Testis (tissue), 2 donors: ENCODE measurements at regions not wholly inside any gene's neighbourhood (a gene's known extent, or its start where the extent isn't known, plus 50 kb on each side); places are given as distances from the start of the nearest gene placed in this dataset.

Experiments used
- DNase-seq: peaks from one replicate; pipeline ENCODE4 v3.0.0-alpha.2; 2019
- H3K27ac ChIP-seq, 2 donors: fragments of 200-600 bp; sonication (generic); one replicate each; pipeline ENCODE4 v1.5.1; 2019
- H3K27me3 ChIP-seq: fragments of 200-600 bp; sonication (generic); one replicate; pipeline ENCODE4 v1.5.1; 2019
- H3K36me3 ChIP-seq: fragments of 200-600 bp; sonication (generic); one replicate; pipeline ENCODE4 v1.5.1; 2017; ENCODE audit warnings: low read depth; ENCODE audit errors: missing control alignments
- H3K4me1 ChIP-seq: fragments of 200-600 bp; sonication (generic); one replicate; pipeline ENCODE4 v1.5.1; 2019
- H3K4me3 ChIP-seq, 2 donors: fragments of 200-600 bp; sonication (generic); one replicate each; pipeline ENCODE4 v1.5.1; 2017 to 2019
- H3K9me3 ChIP-seq: fragments of 200-600 bp; sonication (generic); one replicate; pipeline ENCODE4 v1.5.1; 2017
- POLR2A ChIP-seq: fragments of 450-650 bp; IDR thresholded peaks from one replicate; pipeline ENCODE4 v1.6.1; 2017; ENCODE audit warnings: antibody characterized with exemption, mild to moderate bottlenecking, moderate library complexity
- WGBS, 2 donors: methylation state at CpG; one replicate each; pipeline ENCODE4 v1.1.5; 2018; 5-methylcytosine and 5-hydroxymethylcytosine counted together
- intact Hi-C: fragments of 100-400 bp; cut with DNase I; formaldehyde crosslinking; loops from one replicate; pipeline ENCODE4 v1.15.1; 2023; ENCODE audit warnings: low total_unique reads
- TF ChIP-seq, protein P1 (sequence below), 3 experiments: fragments of 450-650 bp in 2 of 3; fragments of 200-600 bp in 1 of 3; sonication (generic) in 1 of 3; IDR thresholded peaks; one replicate each; pipeline ENCODE4 v1.5.1; 2016 to 2019; ENCODE audit warnings: antibody characterized with exemption in 3 of 3, mild to moderate bottlenecking in 2 of 3, moderate library complexity in 1 of 3

DNA sequence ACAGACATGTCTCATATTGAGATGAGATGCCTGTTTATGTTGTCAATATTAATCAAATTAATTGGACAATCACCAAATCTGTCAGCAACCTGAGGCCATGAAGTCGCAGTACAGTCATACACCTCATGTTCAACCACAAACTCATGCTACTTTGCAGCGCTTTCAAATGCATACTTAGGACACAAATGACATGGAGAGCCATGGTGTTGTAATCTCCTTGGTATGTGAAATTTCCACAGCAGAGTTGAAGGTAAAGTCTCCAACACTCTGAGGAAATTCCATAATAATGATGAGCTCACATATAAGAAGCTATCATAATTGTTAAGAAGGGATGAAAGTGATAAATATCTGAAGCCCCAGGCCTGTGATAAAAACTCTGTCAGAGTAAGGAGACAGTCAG, 873.9 kb downstream of the MCTP2 start:
- Histone ChIP-seq H3K27ac (no peak overlapping the region), H3K36me3 (no peaks in the 10 kb centered on the region), H3K4me1 (no peaks in the 10 kb centered on the region), H3K27me3 (no peaks in the 10 kb centered on the region), H3K4me3 (no peak overlapping the region), H3K9me3 (no peaks in the 10 kb centered on the region)
- no peak for TF ChIP-seq POLR2A
- TF ChIP-seq, protein P1, sequence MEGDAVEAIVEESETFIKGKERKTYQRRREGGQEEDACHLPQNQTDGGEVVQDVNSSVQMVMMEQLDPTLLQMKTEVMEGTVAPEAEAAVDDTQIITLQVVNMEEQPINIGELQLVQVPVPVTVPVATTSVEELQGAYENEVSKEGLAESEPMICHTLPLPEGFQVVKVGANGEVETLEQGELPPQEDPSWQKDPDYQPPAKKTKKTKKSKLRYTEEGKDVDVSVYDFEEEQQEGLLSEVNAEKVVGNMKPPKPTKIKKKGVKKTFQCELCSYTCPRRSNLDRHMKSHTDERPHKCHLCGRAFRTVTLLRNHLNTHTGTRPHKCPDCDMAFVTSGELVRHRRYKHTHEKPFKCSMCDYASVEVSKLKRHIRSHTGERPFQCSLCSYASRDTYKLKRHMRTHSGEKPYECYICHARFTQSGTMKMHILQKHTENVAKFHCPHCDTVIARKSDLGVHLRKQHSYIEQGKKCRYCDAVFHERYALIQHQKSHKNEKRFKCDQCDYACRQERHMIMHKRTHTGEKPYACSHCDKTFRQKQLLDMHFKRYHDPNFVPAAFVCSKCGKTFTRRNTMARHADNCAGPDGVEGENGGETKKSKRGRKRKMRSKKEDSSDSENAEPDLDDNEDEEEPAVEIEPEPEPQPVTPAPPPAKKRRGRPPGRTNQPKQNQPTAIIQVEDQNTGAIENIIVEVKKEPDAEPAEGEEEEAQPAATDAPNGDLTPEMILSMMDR (IDR thresholded peaks at IDR 0.05), result no peak
- 91 to 92% methylated on average over 2 of the region's 2 CpGs for WGBS, 2 donors
- DNase-seq, result no peak
- intact Hi-C loops, result no loop called here

GRCh38 chr15:95106801-95107200, 875.4 kb downstream of the MCTP2 start:
- no peak overlapping the region for H3K27ac ChIP-seq
- TF ChIP-seq, protein P1 (IDR thresholded peaks at IDR 0.05), result no peak
- no peak for TF ChIP-seq POLR2A
- no peaks in the 10 kb centered on the region for H3K27me3 ChIP-seq
- no peaks in the 10 kb centered on the region for H3K4me1 ChIP-seq
- intact Hi-C loops, result no loop called here
- H3K36me3 ChIP-seq, result no peaks in the 10 kb centered on the region
- 77 to 84% methylated on average over 2 of the region's 2 CpGs for WGBS, 2 donors
- DNase-seq, result no peak
- no peaks in the 10 kb centered on the region for H3K9me3 ChIP-seq
- H3K4me3 ChIP-seq, result no peak overlapping the region

DNA sequence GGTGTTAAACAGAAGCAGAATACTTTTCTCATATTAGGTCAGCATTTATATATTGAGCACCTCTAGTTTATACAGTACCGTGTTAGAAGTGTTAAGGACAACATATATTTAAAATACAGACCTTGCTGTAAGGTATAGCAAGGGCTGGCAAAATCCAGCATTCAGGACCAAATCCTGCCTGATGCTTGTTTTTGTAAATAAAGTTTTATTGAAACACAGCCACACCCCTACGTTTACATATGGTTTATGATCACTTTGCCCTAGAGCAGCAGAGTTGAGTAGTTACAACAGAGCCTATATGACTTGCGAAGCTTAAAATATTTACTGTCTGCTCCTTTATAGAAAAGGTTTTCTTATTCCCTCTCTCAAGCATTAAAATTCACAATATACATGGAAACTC, 877.3 kb downstream of the MCTP2 start:
- no peak overlapping the region for H3K27ac ChIP-seq
- 64 to 70% methylated on average over 3 of the region's 3 CpGs for WGBS, 2 donors
- TF ChIP-seq POLR2A, result no peak
- TF ChIP-seq, protein P1 (IDR thresholded peaks at IDR 0.05), result no peak
- no peaks in the 10 kb centered on the region for H3K36me3 ChIP-seq
- H3K9me3 ChIP-seq, result no peaks in the 10 kb centered on the region
- no peaks in the 10 kb centered on the region for H3K4me1 ChIP-seq
- no peak for DNase-seq
- intact Hi-C loops, result no loop called here
- H3K27me3 ChIP-seq, result no peaks in the 10 kb centered on the region
- no peak overlapping the region for H3K4me3 ChIP-seq

GRCh38 chr15:95111969-95112368, 880.6 kb downstream of the MCTP2 start:
- intact Hi-C loops, result no loop called here
- DNase-seq, result no peak
- TF ChIP-seq, protein P1 (IDR thresholded peaks at IDR 0.05), result no peak
- TF ChIP-seq POLR2A, result no peak
- 95 to 96% methylated on average over 5 of the region's 5 CpGs for WGBS, 2 donors
- Histone ChIP-seq H3K27ac (no peak overlapping the region), H3K4me1 (no peaks in the 10 kb centered on the region), H3K4me3 (no peak overlapping the region), H3K36me3 (no peaks in the 10 kb centered on the region), H3K27me3 (no peaks in the 10 kb centered on the region), H3K9me3 (no peaks in the 10 kb centered on the region)

DNA sequence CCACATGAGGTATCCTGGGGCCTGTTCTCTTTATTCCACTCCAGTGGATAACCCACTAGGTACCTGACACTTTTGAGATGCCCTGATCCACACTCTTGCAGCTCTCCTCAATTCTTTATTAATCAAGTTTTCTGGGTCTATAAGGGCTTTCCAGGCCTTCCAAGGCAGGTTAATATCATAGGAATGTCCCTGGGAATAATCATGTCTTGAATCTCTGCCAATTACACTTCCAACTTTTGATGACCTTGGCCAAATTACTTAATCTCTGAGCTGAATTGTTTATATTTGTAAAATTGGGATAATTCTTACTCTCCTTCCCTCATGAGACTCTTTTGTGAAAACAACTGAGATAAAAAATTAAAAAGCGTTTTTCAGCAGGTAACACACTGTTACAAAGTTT, 881.7 kb downstream of the MCTP2 start:
- Histone ChIP-seq H3K4me1 (no peaks in the 10 kb centered on the region), H3K27ac (no peak overlapping the region), H3K9me3 (no peaks in the 10 kb centered on the region), H3K4me3 (no peak overlapping the region), H3K36me3 (no peaks in the 10 kb centered on the region), H3K27me3 (no peaks in the 10 kb centered on the region)
- DNase-seq, result no peak
- TF ChIP-seq, protein P1 (IDR thresholded peaks at IDR 0.05), result no peak
- TF ChIP-seq POLR2A, result no peak
- 33% methylated on average over 1 of the region's 1 CpG for WGBS, 2 donors
- intact Hi-C loops, result no loop called here
